Hepatocyte (in vitro differentiated cells): ENCODE measurements at regions not wholly inside any gene's neighbourhood (a gene's known extent, or its start where the extent isn't known, plus 50 kb on each side); places are given as distances from the start of the nearest gene placed in this dataset.

Source experiments
- EZH2 ChIP-seq: fragments of 200-600 bp; sonication (generic); IDR thresholded peaks from 2 replicates; pipeline ENCODE4 v1.6.1; 2016; ENCODE audit warnings: antibody characterized with exemption, mild to moderate bottlenecking, borderline replicate concordance
- TF ChIP-seq, protein P1 (sequence below): fragments of 200-600 bp; sonication (generic); IDR thresholded peaks from 2 replicates; pipeline ENCODE4 v1.5.1; 2016; ENCODE audit warnings: antibody characterized with exemption, mild to moderate bottlenecking; ENCODE audit not compliant: poor library complexity

DNA sequence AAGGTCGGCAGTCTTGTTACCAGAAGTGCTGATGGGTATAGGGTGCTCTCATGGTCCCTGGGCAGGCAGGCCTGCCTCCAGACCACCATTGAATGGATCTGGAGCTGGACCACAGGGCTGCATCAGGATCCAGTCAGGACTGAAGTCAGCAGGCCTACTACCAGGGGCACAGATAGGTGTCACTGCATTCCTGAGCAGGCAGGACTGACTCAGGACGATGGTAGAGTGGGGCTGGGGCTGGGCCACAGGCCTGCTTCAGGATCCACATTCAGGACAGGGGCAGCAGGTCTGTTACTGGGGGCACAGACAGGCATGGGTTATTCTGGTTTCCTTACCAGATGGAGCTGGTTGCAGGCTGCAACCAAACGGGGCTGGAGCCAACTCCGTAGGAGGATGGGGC, 51.4 kb upstream of the MAP3K4 start:
- TF ChIP-seq, protein P1, sequence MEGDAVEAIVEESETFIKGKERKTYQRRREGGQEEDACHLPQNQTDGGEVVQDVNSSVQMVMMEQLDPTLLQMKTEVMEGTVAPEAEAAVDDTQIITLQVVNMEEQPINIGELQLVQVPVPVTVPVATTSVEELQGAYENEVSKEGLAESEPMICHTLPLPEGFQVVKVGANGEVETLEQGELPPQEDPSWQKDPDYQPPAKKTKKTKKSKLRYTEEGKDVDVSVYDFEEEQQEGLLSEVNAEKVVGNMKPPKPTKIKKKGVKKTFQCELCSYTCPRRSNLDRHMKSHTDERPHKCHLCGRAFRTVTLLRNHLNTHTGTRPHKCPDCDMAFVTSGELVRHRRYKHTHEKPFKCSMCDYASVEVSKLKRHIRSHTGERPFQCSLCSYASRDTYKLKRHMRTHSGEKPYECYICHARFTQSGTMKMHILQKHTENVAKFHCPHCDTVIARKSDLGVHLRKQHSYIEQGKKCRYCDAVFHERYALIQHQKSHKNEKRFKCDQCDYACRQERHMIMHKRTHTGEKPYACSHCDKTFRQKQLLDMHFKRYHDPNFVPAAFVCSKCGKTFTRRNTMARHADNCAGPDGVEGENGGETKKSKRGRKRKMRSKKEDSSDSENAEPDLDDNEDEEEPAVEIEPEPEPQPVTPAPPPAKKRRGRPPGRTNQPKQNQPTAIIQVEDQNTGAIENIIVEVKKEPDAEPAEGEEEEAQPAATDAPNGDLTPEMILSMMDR: no peak
- TF ChIP-seq EZH2: no peak
